ENCODE measurements at regions not wholly inside any gene's neighbourhood (a gene's known extent, or its start where the extent isn't known, plus 50 kb on each side); places are given as distances from the start of the nearest gene placed in this dataset.

DNA sequence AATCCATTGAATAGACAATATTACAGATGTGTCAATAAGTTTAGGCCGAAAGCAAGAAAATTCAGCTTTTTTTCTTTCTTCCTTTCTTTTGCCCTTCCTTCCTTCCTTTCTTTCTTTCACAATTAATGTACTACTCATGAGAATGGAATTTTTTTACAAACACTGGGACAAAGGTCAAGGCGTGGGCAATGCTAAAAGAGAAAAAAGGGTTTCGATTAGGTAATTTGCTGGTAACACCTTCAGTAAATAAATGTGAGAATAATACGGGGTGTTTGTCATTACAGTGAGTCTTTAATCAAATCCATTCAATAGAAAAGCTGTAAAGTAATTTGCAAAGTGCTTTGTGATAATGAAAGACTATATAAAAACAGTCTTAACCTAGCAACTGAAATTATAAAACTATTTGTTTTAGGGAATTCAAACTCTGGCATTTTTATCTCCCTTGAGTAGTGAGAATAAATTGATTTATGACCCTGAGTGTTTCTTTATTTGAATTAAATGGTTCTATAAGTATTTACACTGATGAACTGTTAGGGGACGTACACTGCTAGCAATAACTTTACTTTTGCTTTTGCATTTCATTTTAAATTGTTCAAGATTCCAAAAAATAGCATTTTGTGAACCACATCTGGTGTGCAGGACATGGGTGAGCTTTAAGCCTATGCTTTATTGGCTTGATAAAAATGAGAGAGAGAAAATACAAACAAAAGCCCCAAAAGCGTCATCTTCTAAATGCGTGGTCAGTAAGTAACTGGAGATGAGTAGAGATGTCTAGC, 104.2 kb upstream of the THRB start:
- Histone ChIP-seq H3K36me3 (ENCODE audit: low read depth) (no peaks in the 10 kb centered on the region), H3K27me3 (ENCODE audit: insufficient read depth, low read depth) (no peaks in the 10 kb centered on the region), H2AFZ (no peak overlapping the region; the same call in 1 of the 2 replicates), H3K9me2 (ENCODE audit: insufficient read depth) (no peaks in the 10 kb centered on the region), H3F3A (ENCODE audit: insufficient read depth, low read depth) (no peaks in the 10 kb centered on the region), H3K4me1 (replicated peaks; ENCODE audit: insufficient read depth) (peaks cover 24% of the 10 kb centered on the region), H3K79me2 (ENCODE audit: low read depth) (no peaks in the 10 kb centered on the region), H3K9me3 (ENCODE audit: insufficient read depth, low read depth) (no peaks in the 10 kb centered on the region; the same call in 1 of the 2 replicates), H3K27ac (peak overlapping the region; percentile 70), H3K4me2 (peak overlapping the region; percentile 54), H3K4me3 (0 out of 2 replicates have a peak overlapping the region, but pooled peaks have one; percentile 13), H4K20me1 (ENCODE audit: insufficient read depth) (no peaks in the 10 kb centered on the region)
- TF ChIP-seq, protein P1, sequence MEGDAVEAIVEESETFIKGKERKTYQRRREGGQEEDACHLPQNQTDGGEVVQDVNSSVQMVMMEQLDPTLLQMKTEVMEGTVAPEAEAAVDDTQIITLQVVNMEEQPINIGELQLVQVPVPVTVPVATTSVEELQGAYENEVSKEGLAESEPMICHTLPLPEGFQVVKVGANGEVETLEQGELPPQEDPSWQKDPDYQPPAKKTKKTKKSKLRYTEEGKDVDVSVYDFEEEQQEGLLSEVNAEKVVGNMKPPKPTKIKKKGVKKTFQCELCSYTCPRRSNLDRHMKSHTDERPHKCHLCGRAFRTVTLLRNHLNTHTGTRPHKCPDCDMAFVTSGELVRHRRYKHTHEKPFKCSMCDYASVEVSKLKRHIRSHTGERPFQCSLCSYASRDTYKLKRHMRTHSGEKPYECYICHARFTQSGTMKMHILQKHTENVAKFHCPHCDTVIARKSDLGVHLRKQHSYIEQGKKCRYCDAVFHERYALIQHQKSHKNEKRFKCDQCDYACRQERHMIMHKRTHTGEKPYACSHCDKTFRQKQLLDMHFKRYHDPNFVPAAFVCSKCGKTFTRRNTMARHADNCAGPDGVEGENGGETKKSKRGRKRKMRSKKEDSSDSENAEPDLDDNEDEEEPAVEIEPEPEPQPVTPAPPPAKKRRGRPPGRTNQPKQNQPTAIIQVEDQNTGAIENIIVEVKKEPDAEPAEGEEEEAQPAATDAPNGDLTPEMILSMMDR (conservative IDR thresholded peaks at IDR 0.05), result no peak
- no peak for TF ChIP-seq EZH2 (IDR thresholded peaks at IDR 0.05; ENCODE audit: low read depth)
- ChIA-PET POLR2A (ENCODE audit: unreplicated experiment) (no interaction called here), CTCF (no interaction called here)
- no TSS peak for BruUV-seq (replicated peaks)
- intact Hi-C loops (cut with micrococcal nuclease; ENCODE audit: unreplicated experiment), result loop anchor here (5.0 kb wide), 1 partner anchor 102 kb away; no protein-coding TSS in a partner anchor
- peak; percentile 26 to 59 for DNase-seq

DNA sequence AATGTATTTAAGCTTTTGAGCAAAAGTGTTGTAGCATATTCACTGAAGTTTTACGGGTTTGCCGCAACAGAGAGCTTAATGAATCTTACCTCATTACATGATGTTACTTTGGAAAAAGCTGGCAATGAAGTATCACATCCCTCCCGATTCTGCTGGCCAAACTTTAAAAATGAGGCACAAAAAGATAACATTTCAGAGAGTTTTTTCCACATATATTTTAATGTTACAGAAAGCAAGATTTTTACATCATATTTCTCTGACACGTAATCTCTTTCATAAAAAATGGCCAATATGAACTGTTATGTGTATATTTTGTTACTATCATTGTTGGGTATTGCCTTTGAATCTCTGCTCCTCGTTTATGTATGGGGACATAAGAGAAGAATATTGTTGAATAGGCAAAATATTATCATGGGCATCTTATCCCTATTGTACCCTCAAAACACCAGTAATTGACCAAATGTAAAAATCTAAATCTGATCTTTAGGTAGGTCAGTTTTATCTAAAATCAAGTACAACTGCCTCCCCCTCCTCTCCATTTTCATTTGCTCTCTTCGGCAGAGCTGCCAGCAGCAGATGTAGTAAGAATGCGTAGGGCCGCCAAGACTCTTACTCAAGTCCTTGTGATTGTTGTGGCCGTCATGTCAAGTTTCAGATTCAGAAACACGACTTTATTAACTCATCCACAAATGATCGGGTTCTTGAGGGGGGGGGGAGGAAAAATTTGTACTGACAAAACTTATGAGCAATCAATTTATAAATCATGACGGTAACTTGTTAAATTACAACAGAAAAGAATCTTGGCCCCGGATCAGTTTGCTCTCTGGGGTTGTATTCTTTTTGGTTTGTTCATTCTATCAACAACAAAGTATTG, 106.7 kb upstream of the THRB start:
- H3K9me3 ChIP-seq (ENCODE audit: insufficient read depth, low read depth), result no peaks in the 10 kb centered on the region
- no peaks in the 10 kb centered on the region for H3K27me3 ChIP-seq (ENCODE audit: insufficient read depth, low read depth)
- DNase-seq, result no peak
- H3K4me2 ChIP-seq, result no peak overlapping the region
- no peaks in the 10 kb centered on the region for H3F3A ChIP-seq (ENCODE audit: insufficient read depth, low read depth)
- intact Hi-C loops (cut with micrococcal nuclease; ENCODE audit: unreplicated experiment), result no loop called here
- H3K36me3 ChIP-seq (ENCODE audit: low read depth), result no peaks in the 10 kb centered on the region
- TF ChIP-seq, protein P1 (conservative IDR thresholded peaks at IDR 0.05), result no peak
- no peak for TF ChIP-seq EZH2 (IDR thresholded peaks at IDR 0.05; ENCODE audit: low read depth)
- no peak overlapping the region for H2AFZ ChIP-seq
- POLR2A ChIA-PET (ENCODE audit: unreplicated experiment), result no interaction called here
- peaks cover 14% of the 10 kb centered on the region for H3K4me1 ChIP-seq (replicated peaks; ENCODE audit: insufficient read depth)
- H3K4me3 ChIP-seq, result no peak overlapping the region
- no peak overlapping the region for H3K27ac ChIP-seq
- H4K20me1 ChIP-seq (ENCODE audit: insufficient read depth), result no peaks in the 10 kb centered on the region
- H3K79me2 ChIP-seq (ENCODE audit: low read depth), result no peaks in the 10 kb centered on the region
- CTCF ChIA-PET, result no interaction called here
- BruUV-seq (replicated peaks), result no TSS peak
- H3K9me2 ChIP-seq (ENCODE audit: insufficient read depth), result no peaks in the 10 kb centered on the region

DNA sequence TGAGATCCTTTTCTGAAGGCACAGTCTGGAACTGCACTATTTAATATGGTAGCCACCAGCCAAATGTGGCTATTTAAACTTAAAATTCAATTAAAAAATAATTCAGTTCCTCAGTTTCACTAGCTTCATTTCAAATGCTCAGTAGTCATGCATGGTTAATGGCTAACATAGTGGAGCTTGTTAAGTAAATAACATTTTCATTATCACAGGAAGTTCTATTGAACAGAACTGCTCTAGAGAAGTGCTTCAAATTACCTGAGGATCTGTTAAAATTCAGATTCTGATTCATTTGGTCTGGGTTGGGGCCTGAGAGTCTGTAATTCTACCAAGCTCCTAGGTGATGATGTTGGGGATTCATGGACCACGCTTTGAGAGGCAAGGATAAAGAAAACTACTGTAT, 109.6 kb upstream of the THRB start:
- intact Hi-C loops (cut with micrococcal nuclease; ENCODE audit: unreplicated experiment), result no loop called here
- no peaks in the 10 kb centered on the region for H3K9me3 ChIP-seq (ENCODE audit: insufficient read depth, low read depth)
- no peaks in the 10 kb centered on the region for H4K20me1 ChIP-seq (ENCODE audit: insufficient read depth)
- peaks cover 4% of the 10 kb centered on the region for H3K4me1 ChIP-seq (replicated peaks; ENCODE audit: insufficient read depth)
- DNase-seq, result no peak
- no peak overlapping the region for H3K4me3 ChIP-seq
- H3K79me2 ChIP-seq (ENCODE audit: low read depth), result no peaks in the 10 kb centered on the region
- H3K36me3 ChIP-seq (ENCODE audit: low read depth), result no peaks in the 10 kb centered on the region
- H2AFZ ChIP-seq, result no peak overlapping the region
- CTCF ChIA-PET, result no interaction called here
- no peaks in the 10 kb centered on the region for H3K27me3 ChIP-seq (ENCODE audit: insufficient read depth, low read depth)
- H3K27ac ChIP-seq, result no peak overlapping the region
- no peak for TF ChIP-seq EZH2 (IDR thresholded peaks at IDR 0.05; ENCODE audit: low read depth)
- H3F3A ChIP-seq (ENCODE audit: insufficient read depth, low read depth), result no peaks in the 10 kb centered on the region
- POLR2A ChIA-PET (ENCODE audit: unreplicated experiment), result interaction anchor here (0.6 kb wide), 1 partner anchor 385 kb away, joined by 4 read pairs; no protein-coding TSS in a partner anchor
- no TSS peak for BruUV-seq (replicated peaks)
- no peak overlapping the region for H3K4me2 ChIP-seq
- H3K9me2 ChIP-seq (ENCODE audit: insufficient read depth), result no peaks in the 10 kb centered on the region

All from PC-9 (cell line).